Kidney glomerular epithelial cell (primary cell): ENCODE measurements at regions not wholly inside any gene's neighbourhood (a gene's known extent, or its start where the extent isn't known, plus 50 kb on each side); places are given as distances from the start of the nearest gene placed in this dataset.

Source experiments
- DNase-seq: peaks from one replicate; lab custom pipeline; 2025; lab: John Stamatoyannopoulos, UW

DNA sequence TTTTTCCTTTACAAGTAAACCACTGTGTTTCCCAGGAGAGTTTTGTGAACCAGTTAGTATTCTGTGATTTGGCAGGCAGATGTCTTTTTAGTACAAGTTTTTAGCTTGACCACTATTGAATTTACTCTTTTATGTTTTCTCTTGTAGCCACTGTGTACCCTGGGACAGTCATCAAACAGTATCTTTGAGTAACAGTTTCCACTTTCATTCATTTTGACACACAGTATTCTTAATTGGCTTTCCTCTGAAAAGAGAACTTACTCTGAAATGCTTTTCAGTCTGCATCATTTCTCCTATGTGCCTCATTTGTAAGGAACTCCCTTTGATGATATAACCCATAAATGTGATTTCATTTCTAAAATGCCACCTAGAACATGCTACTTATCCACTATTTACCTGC lies 476.5 kb downstream of the PDGFC start:
- no peak for DNase-seq

GRCh38 chr4:156493858-156494257 lies 477.7 kb downstream of the PDGFC start:
- no peak for DNase-seq

- DNase-seq: no peak
Observed at GRCh38 chr4:156487107-156487506, 484.5 kb downstream of the PDGFC start.

- no peak for DNase-seq
Observed at GRCh38 chr4:156481845-156482244, 489.8 kb downstream of the PDGFC start.

DNA sequence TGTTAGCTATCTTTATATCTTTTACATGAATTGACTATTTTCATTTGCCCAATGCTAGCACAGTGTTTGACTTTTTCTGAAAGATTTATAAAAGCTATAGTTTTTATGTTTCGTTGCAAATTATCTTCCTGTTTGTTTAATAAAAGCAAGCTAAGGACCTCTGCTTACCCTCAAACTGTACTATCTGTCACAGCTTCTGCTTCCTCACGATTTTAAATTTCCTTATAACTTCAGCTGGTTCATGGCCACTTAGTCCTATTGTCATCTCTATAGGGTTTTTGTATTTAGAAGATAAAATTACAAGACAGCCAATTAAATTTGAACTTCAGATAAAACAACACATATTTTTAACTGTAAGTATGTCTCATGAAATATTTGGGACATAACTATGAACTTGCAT lies 494.0 kb downstream of the PDGFC start:
- DNase-seq: no peak

- peak; percentile 99 for DNase-seq
Observed at GRCh38 chr4:156476359-156476758, 495.2 kb downstream of the PDGFC start.

DNA sequence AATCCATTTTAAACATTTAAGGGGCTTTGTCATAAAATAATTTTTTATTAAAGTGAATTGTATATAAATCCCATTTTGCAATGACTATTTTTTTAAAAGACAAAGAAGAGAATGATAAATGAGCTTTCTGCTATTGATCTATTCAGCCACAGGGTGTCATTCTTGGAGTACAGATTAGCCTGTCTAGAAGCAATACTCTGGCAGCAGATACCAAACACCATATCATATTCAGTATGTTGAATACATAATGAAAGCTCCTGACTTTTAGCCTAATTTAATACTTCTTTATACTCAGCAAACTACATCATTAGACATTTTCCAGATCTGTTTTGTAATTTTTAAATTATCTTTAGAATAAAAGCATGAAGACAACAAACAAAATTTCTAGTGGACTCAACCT lies 496.3 kb downstream of the PDGFC start:
- peak; percentile 92 for DNase-seq

DNA sequence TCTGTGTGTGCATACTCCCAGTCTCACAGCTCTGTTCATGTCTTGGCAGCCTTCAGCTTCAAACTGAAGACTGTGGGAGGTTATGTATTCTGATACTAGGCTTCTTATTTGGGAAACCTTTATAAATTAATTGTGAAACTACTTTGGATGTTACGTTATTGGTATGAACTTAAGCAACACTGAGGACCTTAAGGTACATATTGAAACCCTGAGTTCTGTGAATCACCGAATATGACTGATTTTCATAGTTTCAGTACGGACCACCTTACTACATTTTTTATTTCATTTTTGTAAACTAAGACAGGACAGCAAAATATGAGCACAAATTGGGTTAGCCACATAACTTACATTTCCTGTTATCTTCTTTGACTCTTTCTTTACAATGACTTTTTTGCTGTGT lies 498.4 kb downstream of the PDGFC start:
- DNase-seq: no peak

GRCh38 chr4:156472624-156473023 lies 499.0 kb downstream of the PDGFC start:
- DNase-seq: no peak

DNA sequence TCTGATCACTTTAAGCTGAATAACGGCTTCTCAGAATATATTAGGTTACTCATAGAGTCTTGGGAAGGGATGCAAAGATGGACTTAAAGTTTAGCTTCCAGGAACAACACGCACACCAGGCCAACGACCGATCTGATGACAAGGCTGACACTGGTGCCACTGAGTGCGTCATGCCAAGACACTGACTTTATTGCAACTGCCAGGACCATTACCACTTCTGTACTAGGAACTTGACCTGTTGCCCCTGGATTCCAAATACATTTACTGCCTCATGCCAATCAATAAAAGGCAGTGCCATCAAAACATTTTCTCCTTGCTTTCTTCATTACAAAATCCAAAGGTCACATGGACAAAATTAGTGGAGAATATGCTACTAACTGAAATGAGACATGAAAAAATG lies 505.9 kb upstream of the CTSO start:
- DNase-seq: no peak

GRCh38 chr4:156456830-156457229 lies 503.2 kb upstream of the CTSO start:
- DNase-seq: no peak

DNA sequence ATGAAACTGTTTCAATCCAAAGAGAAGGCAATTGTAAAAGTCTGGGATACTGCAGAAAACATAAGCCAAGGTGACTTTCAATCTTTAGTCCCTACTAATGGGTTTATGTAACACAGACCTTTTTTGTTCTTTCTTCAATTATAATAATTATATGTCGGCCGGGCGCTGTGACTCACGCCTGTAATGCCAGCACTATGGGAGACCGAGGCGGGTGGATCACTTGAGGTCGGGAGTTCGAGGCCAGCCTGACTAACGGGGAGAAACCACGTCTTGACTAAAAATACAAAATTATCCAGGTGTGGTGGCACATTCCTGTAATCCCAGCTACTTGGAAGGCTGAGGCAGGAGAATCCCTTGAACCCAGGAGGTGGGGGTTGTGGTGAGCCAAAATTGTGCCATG lies 489.8 kb upstream of the CTSO start:
- DNase-seq: no peak

DNA sequence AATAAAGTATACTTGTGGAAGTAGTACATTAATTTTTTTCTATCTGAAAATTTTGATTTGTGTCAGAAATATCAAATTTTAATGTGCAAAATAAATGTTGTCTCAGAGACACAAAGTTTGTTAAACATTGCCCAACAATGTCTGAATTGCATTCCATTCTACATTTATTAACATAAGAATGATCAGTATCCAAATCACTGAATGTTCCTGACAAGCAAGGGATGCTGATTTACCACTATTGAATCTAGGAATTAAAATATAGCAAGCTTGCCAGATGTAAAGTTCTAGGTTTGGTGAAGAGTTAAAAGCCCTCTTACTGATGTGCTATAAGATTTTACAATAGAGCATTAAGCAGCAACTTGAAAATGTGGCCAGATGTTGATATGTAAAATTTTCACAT lies 489.2 kb upstream of the CTSO start:
- no peak for DNase-seq

- no peak for DNase-seq
Observed at GRCh38 chr4:156439576-156440200, 486.0 kb upstream of the CTSO start.

- no peak for DNase-seq
Observed at GRCh38 chr4:156437666-156438065, 484.0 kb upstream of the CTSO start.

- DNase-seq: no peak
Observed at GRCh38 chr4:156422576-156422975, 468.9 kb upstream of the CTSO start.

DNA sequence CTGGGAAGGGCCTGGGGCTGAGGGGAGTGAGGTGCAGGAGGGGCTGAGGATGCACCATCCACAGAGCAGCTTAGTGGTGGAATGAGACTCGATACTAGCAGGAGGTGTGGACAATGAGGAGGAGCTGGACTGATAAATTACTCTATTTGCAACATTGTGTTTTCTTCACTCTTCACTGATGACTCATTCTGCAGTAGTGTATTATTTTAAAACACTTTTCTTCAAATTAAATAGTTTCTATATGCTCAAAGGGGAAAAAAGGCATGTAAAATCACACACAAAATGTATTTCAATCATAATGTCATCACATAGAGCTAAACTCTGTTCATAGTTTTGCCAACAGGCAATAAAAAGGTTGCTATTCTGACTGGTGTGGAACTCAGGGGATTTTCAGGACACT lies 467.0 kb upstream of the CTSO start:
- no peak for DNase-seq

- no peak for DNase-seq
Observed at GRCh38 chr4:156419080-156419685, 465.5 kb upstream of the CTSO start.

- no peak for DNase-seq
Observed at GRCh38 chr4:156414406-156414805, 460.7 kb upstream of the CTSO start.

DNA sequence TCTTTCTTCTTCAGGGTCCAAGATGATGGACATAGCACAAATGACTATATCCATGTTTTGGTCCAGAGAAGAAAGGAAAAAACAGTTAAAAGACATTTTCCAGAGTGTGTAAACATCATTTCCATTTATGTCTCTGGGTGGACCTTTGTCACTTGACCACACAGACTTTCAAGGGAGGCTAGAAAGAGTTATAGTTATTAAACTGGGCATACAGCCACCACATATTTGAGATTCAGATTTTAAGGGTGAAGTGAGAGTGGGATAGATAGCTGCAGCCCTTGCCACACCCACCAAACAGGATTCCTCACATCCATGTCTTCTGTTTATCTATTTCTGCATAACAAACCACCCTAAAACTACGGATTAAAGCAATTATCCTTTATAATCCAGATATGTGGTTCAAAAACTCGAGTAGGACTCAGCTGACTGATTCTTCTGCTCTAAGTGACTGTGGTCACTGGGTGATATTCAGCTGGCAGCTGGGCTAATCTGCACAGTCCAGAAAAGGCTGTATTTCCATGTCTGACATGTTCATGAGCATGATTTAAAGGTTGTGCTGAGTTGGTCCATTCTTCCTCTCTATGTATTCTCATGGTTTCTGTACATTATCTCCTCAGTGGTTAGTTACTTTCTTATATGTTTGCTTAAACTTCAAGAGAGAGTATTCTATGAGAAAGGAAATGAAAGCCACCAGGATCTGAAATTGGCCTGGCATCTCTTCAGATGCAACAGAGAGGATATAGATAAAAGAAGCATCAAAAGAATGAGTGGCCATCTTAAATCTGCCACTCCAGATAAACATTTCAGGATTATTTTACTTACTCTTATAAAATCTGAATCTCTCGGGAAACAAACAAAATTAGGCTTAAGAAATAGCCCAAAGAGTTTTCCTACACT lies 459.8 kb upstream of the CTSO start:
- DNase-seq: no peak

DNA sequence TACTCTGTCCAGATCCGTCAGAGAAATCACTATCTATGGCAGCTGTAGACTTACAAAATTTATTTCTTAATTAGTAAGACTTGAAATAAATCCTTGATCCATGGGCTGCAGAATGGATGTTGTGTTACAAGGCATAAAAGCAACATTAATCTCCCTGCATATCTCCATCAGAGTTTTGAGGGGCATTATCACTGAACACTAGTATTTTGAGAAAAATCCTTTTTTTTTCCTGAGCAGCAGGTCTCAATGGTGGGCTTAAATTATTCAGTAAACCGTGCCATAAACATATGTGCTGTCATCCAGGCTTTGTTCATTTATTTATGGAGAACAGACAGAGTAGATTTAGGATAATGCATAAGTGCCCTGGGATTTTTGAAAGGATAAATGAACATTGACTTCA lies 457.9 kb upstream of the CTSO start:
- DNase-seq: no peak

- no peak for DNase-seq
Observed at GRCh38 chr4:156408749-156409148, 455.1 kb upstream of the CTSO start.

DNA sequence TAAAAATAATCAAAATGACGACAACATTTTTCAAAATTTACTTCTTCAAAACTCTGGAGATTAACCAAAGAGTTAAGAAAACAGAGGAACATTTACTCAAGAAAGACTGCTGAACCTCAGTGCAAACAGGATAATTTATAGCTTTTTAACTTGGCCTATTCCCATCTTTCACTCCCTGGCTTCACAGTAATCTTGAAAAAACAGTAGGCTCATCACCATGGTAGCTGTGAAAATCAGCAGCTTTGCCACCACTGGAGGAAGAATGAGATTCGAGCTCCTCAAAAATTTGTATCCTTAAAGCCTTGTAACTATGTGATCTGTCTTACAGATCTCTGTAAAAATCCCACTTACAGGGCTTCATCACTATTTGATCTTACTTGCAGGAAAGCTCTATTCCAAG lies 447.7 kb upstream of the CTSO start:
- DNase-seq: peak; percentile 45
